Fibroblast of lung (primary cell): ENCODE measurements at regions not wholly inside any gene's neighbourhood (a gene's known extent, or its start where the extent isn't known, plus 50 kb on each side); places are given as distances from the start of the nearest gene placed in this dataset.

Experiments
- EZH2 ChIP-seq: IDR thresholded peaks from 2 replicates; pipeline ENCODE4 v1.5.1; 2012; ENCODE audit warnings: low read length, control low read depth, mild to moderate bottlenecking; ENCODE audit errors: missing control alignments
- TF ChIP-seq, protein P1 (sequence below), 2 donors: IDR thresholded peaks in 1 of 2; conservative IDR thresholded peaks in 1 of 2; 1 replicate in 1 of 2; 2 replicates in 1 of 2; pipeline ENCODE4 v1.5.1; 2011 to 2012; ENCODE audit warnings: low read length in 2 of 2, control low read depth in 1 of 2, inconsistent platforms in 1 of 2, low read depth in 1 of 2, mild to moderate bottlenecking in 1 of 2

DNA sequence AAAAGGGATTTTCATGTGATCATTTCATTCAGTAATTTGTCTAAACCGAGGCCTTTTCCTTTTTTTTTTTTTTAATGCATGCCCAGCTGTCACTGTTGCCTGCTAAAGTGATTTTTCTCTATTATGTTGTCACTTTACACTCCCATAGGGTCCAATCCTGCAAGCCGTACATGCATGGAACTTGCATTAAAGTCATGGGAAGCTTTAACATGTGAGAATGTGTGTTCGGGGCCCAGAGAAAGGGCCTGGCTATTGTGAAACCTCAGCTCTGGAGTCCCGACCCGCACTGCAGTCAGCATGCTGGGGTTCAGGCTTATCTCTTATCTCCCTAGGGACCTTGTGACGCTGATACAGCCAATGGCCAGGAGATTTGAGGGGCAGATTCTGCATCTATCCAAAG, 474.6 kb downstream of the SLC4A3 start:
- TF ChIP-seq, protein P1, sequence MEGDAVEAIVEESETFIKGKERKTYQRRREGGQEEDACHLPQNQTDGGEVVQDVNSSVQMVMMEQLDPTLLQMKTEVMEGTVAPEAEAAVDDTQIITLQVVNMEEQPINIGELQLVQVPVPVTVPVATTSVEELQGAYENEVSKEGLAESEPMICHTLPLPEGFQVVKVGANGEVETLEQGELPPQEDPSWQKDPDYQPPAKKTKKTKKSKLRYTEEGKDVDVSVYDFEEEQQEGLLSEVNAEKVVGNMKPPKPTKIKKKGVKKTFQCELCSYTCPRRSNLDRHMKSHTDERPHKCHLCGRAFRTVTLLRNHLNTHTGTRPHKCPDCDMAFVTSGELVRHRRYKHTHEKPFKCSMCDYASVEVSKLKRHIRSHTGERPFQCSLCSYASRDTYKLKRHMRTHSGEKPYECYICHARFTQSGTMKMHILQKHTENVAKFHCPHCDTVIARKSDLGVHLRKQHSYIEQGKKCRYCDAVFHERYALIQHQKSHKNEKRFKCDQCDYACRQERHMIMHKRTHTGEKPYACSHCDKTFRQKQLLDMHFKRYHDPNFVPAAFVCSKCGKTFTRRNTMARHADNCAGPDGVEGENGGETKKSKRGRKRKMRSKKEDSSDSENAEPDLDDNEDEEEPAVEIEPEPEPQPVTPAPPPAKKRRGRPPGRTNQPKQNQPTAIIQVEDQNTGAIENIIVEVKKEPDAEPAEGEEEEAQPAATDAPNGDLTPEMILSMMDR (conservative IDR thresholded peaks at IDR 0.05 in 1 of 2, IDR thresholded peaks at IDR 0.05 in 1 of 2; ENCODE audit: low read depth in 1 of 2, low read length in 2 of 2) = no peak
- TF ChIP-seq EZH2 = no peak
